ENCODE measurements at regions not wholly inside any gene's neighbourhood (a gene's known extent, or its start where the extent isn't known, plus 50 kb on each side); places are given as distances from the start of the nearest gene placed in this dataset.
"Not testable (repeated sequence)": the region's sequence is repeated elsewhere in the genome, so short reads cannot be mapped to it uniquely, and the experiment has no call there.

- H3K27me3 ChIP-seq (replicated peaks; ENCODE audit: insufficient read depth): no peaks in the 10 kb centered on the region
- H3K4me2 ChIP-seq (ENCODE audit: unreplicated experiment): no peak overlapping the region
- 61 to 65% methylated on average over 2 of the region's 2 CpGs for WGBS, 2 experiments (ENCODE audit: low coverage in 1 of 2, low lambda C conversion rate in 2 of 2, missing lambda C conversion rate in 2 of 2)
- in situ Hi-C loops (cut with MboI): no loop called here
- H3F3A ChIP-seq (ENCODE audit: insufficient read depth): no peaks in the 10 kb centered on the region
- no peak overlapping the region for H3K9ac ChIP-seq
- no peak for DNase-seq
- no peaks in the 10 kb centered on the region for H3K4me1 ChIP-seq (ENCODE audit: insufficient read depth)
- no peak for TF ChIP-seq EZH2phosphoT487 (IDR thresholded peaks at IDR 0.05; ENCODE audit: insufficient read depth, low read depth)
- no peak for TF ChIP-seq EZH2 (IDR thresholded peaks at IDR 0.05; ENCODE audit: insufficient read depth, poor library complexity, severe bottlenecking)
- H3K27ac ChIP-seq: no peak overlapping the region
- no peaks in the 10 kb centered on the region for H3K9me2 ChIP-seq (ENCODE audit: insufficient read depth)
- H3K79me2 ChIP-seq (ENCODE audit: insufficient read depth): no peaks in the 10 kb centered on the region
- no peaks in the 10 kb centered on the region for H4K20me1 ChIP-seq (ENCODE audit: insufficient read depth)
- H2AFZ ChIP-seq: no peak overlapping the region
- H3K9me3 ChIP-seq (ENCODE audit: low read depth): no peaks in the 10 kb centered on the region
- H3K36me3 ChIP-seq (ENCODE audit: low read depth): no peaks in the 10 kb centered on the region
- H3K4me3 ChIP-seq: no peak overlapping the region
Measured at GRCh38 chr12:63362166-63362565, 211.2 kb upstream of the AVPR1A start.

GRCh38 chr12:63354969-63355368 lies 204.0 kb upstream of the AVPR1A start:
- Histone ChIP-seq H3K27ac (no peak overlapping the region), H3K79me2 (ENCODE audit: insufficient read depth) (no peaks in the 10 kb centered on the region), H3K9me3 (ENCODE audit: low read depth) (no peaks in the 10 kb centered on the region), H3K9ac (no peak overlapping the region), H3K4me2 (ENCODE audit: unreplicated experiment) (no peak overlapping the region), H4K20me1 (ENCODE audit: insufficient read depth) (no peaks in the 10 kb centered on the region), H3K27me3 (replicated peaks; ENCODE audit: insufficient read depth) (no peaks in the 10 kb centered on the region), H3K4me3 (no peak overlapping the region), H3F3A (ENCODE audit: insufficient read depth) (no peaks in the 10 kb centered on the region), H2AFZ (no peak overlapping the region), H3K36me3 (ENCODE audit: low read depth) (no peaks in the 10 kb centered on the region), H3K4me1 (ENCODE audit: insufficient read depth) (no peaks in the 10 kb centered on the region), H3K9me2 (ENCODE audit: insufficient read depth) (no peaks in the 10 kb centered on the region)
- no peak for TF ChIP-seq EZH2 (IDR thresholded peaks at IDR 0.05; ENCODE audit: insufficient read depth, poor library complexity, severe bottlenecking)
- TF ChIP-seq EZH2phosphoT487 (IDR thresholded peaks at IDR 0.05; ENCODE audit: insufficient read depth, low read depth): no peak
- in situ Hi-C loops (cut with MboI): no loop called here
- no peak for DNase-seq
- 52 to 58% methylated on average over 1 of the region's 1 CpG for WGBS, 2 experiments (ENCODE audit: low coverage in 1 of 2, low lambda C conversion rate in 2 of 2, missing lambda C conversion rate in 2 of 2)

- no peaks in the 10 kb centered on the region for H3K36me3 ChIP-seq (ENCODE audit: low read depth)
- no peaks in the 10 kb centered on the region for H4K20me1 ChIP-seq (ENCODE audit: insufficient read depth)
- no peak overlapping the region for H3K9ac ChIP-seq
- H3K9me3 ChIP-seq (ENCODE audit: low read depth): no peaks in the 10 kb centered on the region
- WGBS, 2 experiments (ENCODE audit: low coverage in 1 of 2, low lambda C conversion rate in 2 of 2, missing lambda C conversion rate in 2 of 2): 26 to 50% methylated on average over 1 of the region's 1 CpG
- H3F3A ChIP-seq (ENCODE audit: insufficient read depth): no peaks in the 10 kb centered on the region
- H2AFZ ChIP-seq: no peak overlapping the region
- H3K4me2 ChIP-seq (ENCODE audit: unreplicated experiment): no peak overlapping the region
- no peaks in the 10 kb centered on the region for H3K4me1 ChIP-seq (ENCODE audit: insufficient read depth)
- peak; percentile 9 for DNase-seq
- no peaks in the 10 kb centered on the region for H3K79me2 ChIP-seq (ENCODE audit: insufficient read depth)
- no peak for TF ChIP-seq EZH2 (IDR thresholded peaks at IDR 0.05; ENCODE audit: insufficient read depth, poor library complexity, severe bottlenecking)
- no peak overlapping the region for H3K4me3 ChIP-seq
- in situ Hi-C loops (cut with MboI): no loop called here
- H3K9me2 ChIP-seq (ENCODE audit: insufficient read depth): no peaks in the 10 kb centered on the region
- H3K27me3 ChIP-seq (replicated peaks; ENCODE audit: insufficient read depth): no peaks in the 10 kb centered on the region
- H3K27ac ChIP-seq: no peak overlapping the region
Measured at GRCh38 chr12:63353559-63353958, 202.6 kb upstream of the AVPR1A start.

GRCh38 chr12:63351370-63351769 lies 200.4 kb upstream of the AVPR1A start:
- Histone ChIP-seq H4K20me1 (ENCODE audit: insufficient read depth) (no peaks in the 10 kb centered on the region), H3F3A (ENCODE audit: insufficient read depth) (no peaks in the 10 kb centered on the region), H3K4me2 (ENCODE audit: unreplicated experiment) (no peak overlapping the region), H3K4me1 (ENCODE audit: insufficient read depth) (no peaks in the 10 kb centered on the region), H3K9me3 (ENCODE audit: low read depth) (no peaks in the 10 kb centered on the region), H3K79me2 (ENCODE audit: insufficient read depth) (no peaks in the 10 kb centered on the region), H3K27me3 (replicated peaks; ENCODE audit: insufficient read depth) (no peaks in the 10 kb centered on the region), H3K9ac (no peak overlapping the region), H3K9me2 (ENCODE audit: insufficient read depth) (no peaks in the 10 kb centered on the region), H2AFZ (no peak overlapping the region), H3K27ac (no peak overlapping the region), H3K36me3 (ENCODE audit: low read depth) (no peaks in the 10 kb centered on the region), H3K4me3 (no peak overlapping the region)
- 48 to 50% methylated on average over 3 of the region's 3 CpGs for WGBS, 2 experiments (ENCODE audit: low coverage in 1 of 2, low lambda C conversion rate in 2 of 2, missing lambda C conversion rate in 2 of 2)
- in situ Hi-C loops (cut with MboI): no loop called here
- TF ChIP-seq EZH2 (IDR thresholded peaks at IDR 0.05; ENCODE audit: insufficient read depth, poor library complexity, severe bottlenecking) (no peak), EZH2phosphoT487 (IDR thresholded peaks at IDR 0.05; ENCODE audit: insufficient read depth, low read depth) (no peak)
- DNase-seq: no peak

GRCh38 chr12:63348556-63348955 lies 197.6 kb upstream of the AVPR1A start:
- Histone ChIP-seq H3K9me3 (ENCODE audit: low read depth) (no peaks in the 10 kb centered on the region), H3F3A (ENCODE audit: insufficient read depth) (no peaks in the 10 kb centered on the region), H3K4me3 (no peak overlapping the region), H3K27ac (no peak overlapping the region), H3K36me3 (ENCODE audit: low read depth) (no peaks in the 10 kb centered on the region), H3K4me1 (ENCODE audit: insufficient read depth) (no peaks in the 10 kb centered on the region), H3K4me2 (ENCODE audit: unreplicated experiment) (no peak overlapping the region), H3K79me2 (ENCODE audit: insufficient read depth) (no peaks in the 10 kb centered on the region), H3K9ac (no peak overlapping the region), H4K20me1 (ENCODE audit: insufficient read depth) (no peaks in the 10 kb centered on the region), H3K9me2 (ENCODE audit: insufficient read depth) (no peaks in the 10 kb centered on the region), H3K27me3 (replicated peaks; ENCODE audit: insufficient read depth) (no peaks in the 10 kb centered on the region), H2AFZ (no peak overlapping the region)
- 30 to 38% methylated on average over 3 of the region's 3 CpGs for WGBS, 2 experiments (ENCODE audit: low coverage in 1 of 2, low lambda C conversion rate in 2 of 2, missing lambda C conversion rate in 2 of 2)
- in situ Hi-C loops (cut with MboI): no loop called here
- no peak for DNase-seq
- TF ChIP-seq EZH2 (IDR thresholded peaks at IDR 0.05; ENCODE audit: insufficient read depth, poor library complexity, severe bottlenecking): no peak
- no peak for TF ChIP-seq EZH2phosphoT487 (IDR thresholded peaks at IDR 0.05; ENCODE audit: insufficient read depth, low read depth)

GRCh38 chr12:63337158-63337557 lies 186.2 kb upstream of the AVPR1A start:
- H3K79me2 ChIP-seq (ENCODE audit: insufficient read depth); H3F3A ChIP-seq (ENCODE audit: insufficient read depth); in situ Hi-C loops (cut with MboI); H3K36me3 ChIP-seq (ENCODE audit: low read depth); H3K4me3 ChIP-seq; DNase-seq; H3K4me2 ChIP-seq (ENCODE audit: unreplicated experiment); H3K27me3 ChIP-seq (replicated peaks; ENCODE audit: insufficient read depth); H2AFZ ChIP-seq; H3K9me3 ChIP-seq (ENCODE audit: low read depth); H3K9me2 ChIP-seq (ENCODE audit: insufficient read depth); H4K20me1 ChIP-seq (ENCODE audit: insufficient read depth); H3K27ac ChIP-seq; H3K9ac ChIP-seq; H3K4me1 ChIP-seq (ENCODE audit: insufficient read depth): not testable (repeated sequence)
- 8 to 12% methylated on average over 4 of the region's 4 CpGs for WGBS, 2 experiments (ENCODE audit: low coverage in 1 of 2, low lambda C conversion rate in 2 of 2, missing lambda C conversion rate in 2 of 2)
